NOMO-1 (cell line): ENCODE measurements at regions not wholly inside any gene's neighbourhood (a gene's known extent, or its start where the extent isn't known, plus 50 kb on each side); places are given as distances from the start of the nearest gene placed in this dataset.

Experiments
- DNase-seq, 2 experiments: peaks; one replicate each; lab custom pipeline; 2025; ENCODE audit not compliant: unreplicated experiment in 2 of 2; lab: John Stamatoyannopoulos, UW

- no peak for DNase-seq
Observed at GRCh38 chr17:77880711-77881450, 77.6 kb upstream of the TNRC6C start.

DNA sequence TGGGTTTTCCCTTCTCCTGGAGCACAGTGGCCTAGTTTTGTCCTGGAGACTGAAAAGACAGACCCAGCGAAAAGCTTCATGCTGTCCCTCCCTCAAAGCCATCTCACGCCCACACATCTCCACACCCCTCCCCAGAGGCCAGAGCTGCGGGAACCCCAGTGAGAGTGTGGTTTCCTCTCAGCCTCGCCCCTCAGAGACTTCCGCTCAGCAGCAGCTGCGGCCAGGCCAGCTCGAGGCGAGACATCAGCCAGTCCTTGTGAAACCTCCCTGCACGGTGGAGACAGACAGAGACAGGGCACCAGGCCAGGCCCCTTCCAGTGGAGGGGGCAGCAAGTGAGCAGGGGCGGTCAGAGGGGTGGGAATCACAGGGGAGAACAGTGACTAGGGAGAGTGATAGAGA lies 77.0 kb upstream of the TNRC6C start:
- peak; percentile 95 to 97 for DNase-seq

GRCh38 chr17:77882040-77882439 lies 76.5 kb upstream of the TNRC6C start:
- no peak for DNase-seq

GRCh38 chr17:77882481-77883212 lies 75.9 kb upstream of the TNRC6C start:
- peak in 1 of 2 experiments; percentile 37 for DNase-seq

GRCh38 chr17:77883213-77883650 lies 75.3 kb upstream of the TNRC6C start:
- DNase-seq = no peak

DNA sequence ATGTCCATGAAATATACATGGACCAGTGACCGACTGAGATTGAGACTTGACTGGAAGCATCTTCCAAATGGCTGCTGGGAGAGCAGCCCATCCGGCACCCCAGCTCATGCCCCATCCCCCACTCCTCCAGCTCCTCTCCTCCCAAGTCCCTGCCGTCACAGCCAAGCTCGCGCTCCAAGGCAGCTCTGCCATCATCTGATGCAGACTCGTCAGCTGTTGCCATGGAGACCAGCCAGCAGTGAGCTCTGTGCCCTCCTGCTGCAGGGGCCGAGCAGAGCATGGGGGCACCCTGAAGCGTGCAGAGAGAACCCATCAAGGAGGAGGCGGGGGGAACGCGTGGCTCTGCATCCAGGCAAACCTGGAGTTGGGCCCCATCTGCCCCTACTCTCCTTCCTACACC lies 74.5 kb upstream of the TNRC6C start:
- no peak for DNase-seq

DNA sequence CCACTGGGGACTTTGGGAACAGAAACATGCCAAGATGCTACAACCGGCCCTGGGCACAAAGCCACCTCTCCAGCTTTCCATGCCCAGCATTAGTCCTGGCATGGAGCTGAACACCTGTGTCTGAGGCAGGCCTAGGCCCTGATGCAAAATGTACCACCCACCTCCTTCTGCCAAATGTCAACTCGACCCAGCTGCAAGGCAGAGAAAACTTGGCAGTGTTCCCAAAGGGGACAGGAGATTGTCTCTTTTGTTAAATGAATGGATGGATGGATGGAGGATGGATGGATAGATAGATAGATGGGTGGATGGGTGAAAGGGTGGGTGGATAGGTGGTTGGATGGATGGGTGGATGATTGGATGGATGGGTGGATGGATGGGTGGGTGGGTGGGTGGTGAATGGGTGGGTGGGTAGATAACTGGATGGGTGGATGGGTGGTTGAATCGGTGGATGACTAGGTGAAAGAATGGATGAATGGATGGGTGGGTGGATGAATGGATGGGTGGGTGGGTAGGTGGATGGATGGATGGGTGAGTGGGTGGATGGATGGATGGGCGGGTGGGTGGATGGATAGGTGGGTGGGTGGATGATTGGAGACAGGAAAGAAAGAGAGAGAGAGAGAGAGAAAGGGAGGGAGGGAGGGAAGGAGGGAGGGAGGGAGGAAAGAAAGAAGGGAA lies 73.4 kb upstream of the TNRC6C start:
- no peak for DNase-seq

DNA sequence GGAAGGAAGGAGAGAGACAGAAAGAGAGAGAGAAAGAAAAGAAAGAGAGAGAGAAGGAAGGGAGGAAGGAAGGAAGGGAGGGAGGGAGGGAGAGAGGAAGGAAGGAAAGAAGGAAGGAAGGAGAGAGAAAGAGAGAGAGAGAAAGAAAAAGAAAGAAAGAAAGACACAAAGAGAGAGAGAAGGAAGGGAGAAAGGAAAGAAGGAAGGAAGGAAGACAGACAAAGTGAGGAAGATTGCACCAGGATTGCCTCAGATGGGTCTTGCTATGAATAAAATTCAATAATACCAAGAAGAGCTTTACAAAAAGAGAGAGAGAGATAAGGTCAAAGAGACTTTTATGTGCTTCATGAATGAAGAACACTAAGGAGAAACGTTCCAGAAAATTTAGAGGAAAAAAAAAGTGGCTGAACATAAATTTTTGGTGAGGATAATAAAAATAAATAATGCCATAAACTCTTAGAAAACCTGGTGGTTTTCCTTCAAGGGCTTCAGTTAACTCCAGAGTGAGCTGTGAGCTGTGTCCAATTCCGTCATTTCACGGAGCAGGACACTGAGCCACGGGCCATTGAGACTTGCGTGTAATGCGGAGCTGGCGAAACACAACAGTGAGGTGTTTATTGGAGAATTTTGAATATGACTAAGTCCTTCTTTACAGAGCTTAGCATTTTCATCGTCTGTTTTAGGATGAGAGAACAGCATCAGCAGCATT lies 72.7 kb upstream of the TNRC6C start:
- DNase-seq = peak in 1 of 2 experiments; percentile 64

DNA sequence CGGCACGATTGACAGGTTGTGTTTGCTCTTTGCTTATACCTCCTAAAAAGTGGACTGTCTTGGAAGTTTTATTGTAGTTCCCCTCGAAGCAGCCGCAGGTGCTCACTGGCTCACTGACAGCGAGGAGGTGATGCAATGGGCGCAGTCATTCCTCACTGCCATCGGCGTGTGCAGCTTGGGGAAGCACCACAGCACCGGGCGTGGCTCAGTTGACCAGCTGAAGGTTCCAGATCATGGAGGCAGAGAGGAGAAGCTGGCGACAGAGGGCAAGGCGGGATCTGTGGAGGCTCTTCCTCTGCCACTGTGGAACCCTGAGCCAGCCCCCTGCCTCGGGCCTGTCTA lies 72.1 kb upstream of the TNRC6C start:
- DNase-seq = peak; percentile 40 to 64

DNA sequence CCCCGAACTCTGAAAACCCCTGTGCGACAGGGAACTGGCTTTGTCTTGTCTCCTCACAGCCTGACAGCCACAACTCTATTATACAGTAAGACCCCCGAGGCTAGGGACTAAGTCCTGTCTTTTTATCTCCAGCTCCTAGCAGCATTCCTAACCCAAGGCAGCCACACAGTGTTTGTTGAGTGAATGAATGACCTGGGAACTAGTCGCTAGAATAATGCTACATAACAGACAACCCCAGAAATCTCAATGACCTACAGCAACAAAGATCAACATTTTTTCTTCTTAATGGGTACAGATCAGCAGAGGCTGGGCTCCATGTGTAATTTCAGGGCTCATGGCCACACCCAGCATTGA lies 71.4 kb upstream of the TNRC6C start:
- no peak for DNase-seq

- DNase-seq = peak in 1 of 2 experiments; percentile 25
Observed at GRCh38 chr17:77887464-77888241, 70.8 kb upstream of the TNRC6C start.

GRCh38 chr17:77888242-77889134 lies 70.0 kb upstream of the TNRC6C start:
- DNase-seq = no peak

DNA sequence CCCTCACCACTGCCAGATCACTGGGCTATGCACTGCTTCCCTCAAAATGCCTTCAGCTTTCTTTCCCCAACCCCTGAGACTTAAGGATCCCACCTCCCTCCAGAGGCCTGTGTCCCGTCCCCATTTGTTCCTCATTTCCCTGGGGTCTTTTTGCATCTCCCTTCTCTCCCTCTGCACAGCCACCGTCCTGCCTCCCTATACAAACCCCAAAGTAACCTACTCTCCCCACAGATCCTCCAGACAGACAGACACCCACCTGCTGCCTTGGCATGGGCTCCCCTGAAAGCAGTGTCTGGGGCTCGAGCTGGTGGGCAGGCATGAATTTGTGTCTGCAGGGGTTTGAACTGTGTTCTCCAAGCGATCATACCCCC lies 69.4 kb upstream of the TNRC6C start:
- DNase-seq = no peak

DNA sequence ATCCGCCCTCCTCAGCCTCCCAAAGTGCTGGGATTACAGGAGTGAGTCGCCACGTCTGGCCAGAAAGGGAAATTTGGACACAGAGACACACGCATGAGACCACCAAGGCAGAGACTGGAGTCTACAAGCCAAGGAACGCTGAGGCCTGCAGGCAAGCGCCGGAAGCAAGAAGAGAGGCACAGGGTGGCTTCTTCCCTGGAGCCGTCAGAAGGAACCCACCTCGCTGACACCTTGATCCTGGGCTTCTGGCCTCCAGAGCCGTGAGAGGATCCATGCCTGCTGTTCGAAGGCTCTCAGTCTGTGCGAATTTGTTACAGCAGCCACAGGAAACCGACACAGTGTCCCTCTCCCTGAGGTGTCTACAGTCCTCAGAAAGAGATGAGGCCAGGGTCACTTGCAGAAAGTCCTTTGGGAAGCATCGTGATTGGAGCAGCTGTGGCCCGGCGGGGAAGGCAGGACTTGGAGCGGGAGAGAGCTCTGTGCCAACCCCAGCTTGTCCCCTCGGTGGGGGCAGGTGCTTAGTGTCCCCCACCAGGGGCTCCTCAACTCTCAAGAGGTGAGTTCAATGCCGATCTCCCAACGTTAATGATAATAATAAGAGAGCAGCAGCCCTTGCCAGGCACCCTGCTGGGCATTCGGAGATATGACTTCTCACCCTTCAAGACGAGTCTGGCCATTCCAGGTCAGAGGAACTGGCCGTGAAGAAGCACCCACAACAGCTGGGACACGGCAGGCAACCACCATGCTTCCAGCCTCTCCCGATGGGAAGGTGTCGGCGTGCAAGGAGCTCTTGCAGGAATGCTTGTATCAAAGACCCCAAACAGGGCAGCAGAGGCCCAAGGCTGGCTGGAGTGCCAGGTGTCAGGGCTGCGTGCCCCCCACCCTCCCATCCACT lies 68.4 kb upstream of the TNRC6C start:
- no peak for DNase-seq

- no peak for DNase-seq
Observed at GRCh38 chr17:77890771-77891170, 67.7 kb upstream of the TNRC6C start.

GRCh38 chr17:77891602-77892001 lies 66.9 kb upstream of the TNRC6C start:
- no peak for DNase-seq

DNA sequence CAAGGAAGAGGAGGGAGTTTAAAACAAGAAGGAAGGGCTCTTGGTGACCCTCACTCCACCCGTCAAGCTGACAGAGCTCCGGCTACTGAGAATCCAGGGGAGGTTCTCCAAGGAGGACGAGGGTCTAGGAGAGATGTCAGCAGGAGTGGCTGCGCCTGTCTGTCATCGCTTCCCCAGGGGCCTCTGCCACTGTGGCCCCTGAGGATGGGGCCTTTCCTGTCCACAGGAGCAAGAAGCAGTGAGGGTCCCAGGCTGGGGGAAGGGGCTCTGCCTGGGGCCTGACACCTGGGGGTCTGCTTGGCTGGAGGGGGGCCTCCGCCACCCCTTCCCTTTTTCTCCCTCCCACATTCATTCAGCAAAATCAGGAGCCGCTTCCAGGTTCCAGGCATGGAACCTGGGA lies 66.5 kb upstream of the TNRC6C start:
- DNase-seq = no peak

- DNase-seq = no peak
Observed at GRCh38 chr17:77892469-77893143, 65.9 kb upstream of the TNRC6C start.
